T-helper 1 cell treated with Interleukin-12 subunit alpha and Interleukin-12 subunit beta and Interleukin-4 antibody, amounts not matched to agents 30 ng/mL and 1 ng/mL, for 36 hours (primary cell): ENCODE measurements at regions not wholly inside any gene's neighbourhood (a gene's known extent, or its start where the extent isn't known, plus 50 kb on each side); places are given as distances from the start of the nearest gene placed in this dataset.

Source experiments
- intact Hi-C: fragments of 100-400 bp; cut with micrococcal nuclease; formaldehyde crosslinking; loops from one replicate; pipeline ENCODE4 v1.15.1; 2024

GRCh38 chr7:42858570-42858969 lies 53.3 kb downstream of the C7orf25 start:
- intact Hi-C loops, result no loop called here

GRCh38 chr7:42856605-42856987 lies 55.3 kb downstream of the C7orf25 start:
- intact Hi-C loops, result no loop called here

DNA sequence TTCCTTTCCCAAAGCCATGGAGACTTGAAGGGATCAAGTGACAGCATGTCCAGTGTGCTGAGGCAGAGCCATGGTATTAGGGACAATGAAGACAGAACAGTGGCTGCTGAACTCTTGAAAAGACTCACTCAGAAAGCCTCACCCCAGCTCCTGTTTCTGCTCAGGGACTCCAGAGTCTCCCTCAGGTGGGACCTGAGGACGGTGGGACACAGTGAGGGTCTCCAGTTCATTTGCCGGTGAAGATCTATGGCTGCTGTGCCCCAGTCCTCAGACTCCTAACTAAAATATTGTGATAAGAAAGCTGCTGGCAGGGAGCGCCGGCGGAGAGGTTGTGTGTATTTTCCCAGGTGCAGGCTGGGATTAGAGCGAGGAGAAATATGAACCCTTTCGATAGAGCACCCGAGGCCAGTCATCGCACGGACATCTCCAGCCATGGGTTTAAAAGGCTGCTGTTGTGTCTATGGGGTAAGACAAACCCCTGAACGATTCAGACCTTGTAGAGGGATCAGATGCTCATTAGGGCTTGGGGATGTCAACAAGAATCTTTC lies 57.2 kb downstream of the C7orf25 start:
- intact Hi-C loops, result no loop called here

- intact Hi-C loops, result no loop called here
Observed at GRCh38 chr7:42852531-42852930, 59.3 kb downstream of the C7orf25 start.

DNA sequence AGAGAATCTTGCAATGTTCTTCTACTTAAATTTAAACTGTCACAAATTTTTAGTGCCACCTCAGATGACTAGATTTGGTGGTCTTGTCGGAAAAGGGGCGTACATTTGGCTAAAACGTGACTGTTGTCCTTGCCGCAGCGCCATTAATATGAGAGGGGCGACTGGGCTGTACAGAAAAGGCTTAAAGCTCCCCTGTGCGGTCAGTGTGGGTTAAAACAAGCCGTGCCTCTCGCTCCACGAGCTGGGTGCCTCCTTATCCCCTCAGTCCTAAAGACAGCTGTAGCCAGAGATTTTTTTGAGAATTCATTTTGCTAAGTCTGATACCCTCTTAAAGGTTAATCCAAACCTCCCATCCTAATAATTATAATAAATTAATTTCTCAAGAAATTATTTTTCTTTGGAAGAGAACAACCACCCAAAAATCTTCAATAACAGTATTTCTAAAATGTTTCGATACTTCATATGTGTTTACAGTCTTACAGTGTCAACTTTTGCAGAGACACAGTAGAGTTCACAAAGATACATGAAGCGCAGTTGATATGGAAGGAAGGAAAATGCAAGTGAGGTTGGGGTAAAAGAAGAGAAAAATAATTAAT lies 68.6 kb downstream of the C7orf25 start:
- intact Hi-C loops, result loop anchor here (2.0 kb wide), 1 partner anchor 901 kb away; no protein-coding TSS in a partner anchor

GRCh38 chr7:42834676-42835075 lies 77.2 kb downstream of the C7orf25 start:
- intact Hi-C loops, result no loop called here

- intact Hi-C loops, result no loop called here
Observed at GRCh38 chr7:42833411-42833810, 78.5 kb downstream of the C7orf25 start.

DNA sequence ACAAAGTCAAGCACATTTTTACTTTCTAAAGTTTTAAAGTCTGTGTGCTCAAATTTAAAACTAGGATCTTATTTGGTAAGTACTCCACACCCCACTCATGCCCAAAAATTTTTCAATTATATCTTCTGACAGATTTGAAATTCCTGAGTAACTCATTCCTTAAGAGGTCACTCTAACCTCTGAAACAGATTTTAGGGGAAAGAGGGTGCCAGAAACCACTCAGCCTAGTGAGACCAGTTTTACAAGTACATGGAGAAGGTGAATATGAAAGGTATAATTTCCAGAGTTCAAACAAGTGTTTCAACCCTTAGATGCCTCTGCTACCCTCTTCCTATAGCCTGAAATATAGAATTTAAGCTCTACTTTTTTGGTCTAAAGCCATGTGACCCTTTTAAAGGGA lies 79.2 kb downstream of the C7orf25 start:
- intact Hi-C loops, result no loop called here

DNA sequence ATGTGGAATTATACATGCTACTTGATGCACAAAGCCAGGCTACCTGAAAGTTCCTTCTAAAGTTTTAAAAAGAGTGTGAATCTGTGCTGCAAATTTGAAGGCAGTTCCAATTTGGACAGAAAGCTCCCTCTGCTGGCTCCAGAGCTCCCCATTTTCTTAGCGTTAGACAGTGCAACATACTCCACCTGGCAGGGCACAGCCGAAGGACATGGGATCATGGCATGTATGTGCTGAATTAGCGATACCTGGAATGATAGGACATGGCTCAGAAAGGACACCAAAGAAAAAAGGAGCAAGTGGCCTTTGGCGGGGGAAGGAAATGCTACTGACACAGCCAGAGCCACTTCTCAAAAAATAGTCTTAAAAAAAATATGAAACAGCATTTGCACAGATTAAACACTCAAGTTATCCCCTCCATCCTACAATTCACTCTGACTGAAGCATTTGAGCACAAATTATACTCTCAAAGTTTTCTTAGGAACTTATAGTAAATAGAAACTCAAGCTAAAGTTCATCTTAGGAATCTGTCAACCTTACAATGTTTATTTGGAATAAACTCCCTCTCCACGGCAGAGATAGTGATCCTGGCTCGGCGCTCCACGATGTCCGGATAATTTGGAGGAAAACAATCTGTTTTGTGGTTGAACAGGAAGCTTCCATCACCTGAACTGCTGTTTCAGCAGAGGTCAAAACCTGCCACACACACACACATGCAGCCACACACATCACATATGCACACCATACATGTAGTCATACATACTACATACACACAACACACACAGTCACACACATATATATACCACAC lies 80.0 kb downstream of the C7orf25 start:
- intact Hi-C loops, result no loop called here

DNA sequence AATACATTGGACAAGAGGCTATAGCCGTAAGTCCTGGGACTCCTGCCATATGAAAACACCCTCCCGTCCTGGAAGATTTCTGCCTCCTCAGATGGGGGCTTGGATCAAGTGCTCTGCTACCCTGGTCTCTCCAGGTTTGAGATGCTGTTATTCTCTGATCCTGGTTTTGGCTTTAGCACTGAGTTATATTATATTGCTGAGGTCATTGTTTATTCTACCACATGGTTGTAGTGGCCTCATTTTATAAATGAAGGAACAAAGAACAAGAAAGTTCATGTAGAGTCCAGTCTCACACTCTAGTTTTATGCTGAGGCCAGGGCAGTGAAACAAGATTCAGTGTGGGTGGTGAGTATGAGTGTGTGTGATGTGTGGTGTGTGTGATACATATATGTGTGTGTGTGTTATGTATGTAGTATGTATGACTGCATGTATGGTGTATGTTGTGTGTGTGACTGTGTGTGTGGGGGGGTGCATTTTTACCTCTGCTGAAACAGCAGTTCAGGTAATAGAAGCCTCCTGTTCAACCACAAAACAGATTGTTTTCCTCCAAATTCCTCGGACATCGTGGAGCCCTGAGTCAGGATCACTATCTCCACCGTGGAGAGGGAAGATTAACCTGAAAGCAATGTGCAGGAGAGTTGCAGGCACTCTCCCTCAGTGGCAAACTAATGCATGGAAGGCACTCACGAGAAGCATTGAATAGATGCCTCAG lies 80.7 kb downstream of the C7orf25 start:
- intact Hi-C loops, result no loop called here

DNA sequence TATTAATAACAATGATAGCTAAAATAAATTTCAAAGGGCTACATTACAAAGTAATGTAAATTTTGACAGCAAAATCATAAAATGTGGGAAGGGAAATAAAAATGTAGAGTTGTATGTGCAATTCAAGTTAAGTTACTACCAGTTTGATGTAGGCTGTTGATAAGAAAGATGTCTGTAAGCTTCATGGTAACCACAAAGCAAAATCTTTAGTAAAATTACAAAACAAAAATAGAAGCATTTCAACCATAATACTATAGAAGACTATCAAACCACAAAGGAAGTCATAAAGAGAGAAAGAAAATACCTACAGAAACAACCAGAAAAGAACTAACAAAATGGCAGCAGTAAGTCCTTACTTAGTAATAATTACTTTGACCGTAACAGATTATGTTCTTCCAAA lies 99.1 kb downstream of the C7orf25 start:
- intact Hi-C loops, result no loop called here

- intact Hi-C loops, result no loop called here
Observed at GRCh38 chr7:42805601-42806000, 106.3 kb downstream of the C7orf25 start.

- intact Hi-C loops, result no loop called here
Observed at GRCh38 chr7:42794673-42795072, 117.2 kb downstream of the C7orf25 start.

GRCh38 chr7:42792841-42793240 lies 119.0 kb downstream of the C7orf25 start:
- intact Hi-C loops, result no loop called here

GRCh38 chr7:42790196-42790595 lies 121.7 kb downstream of the C7orf25 start:
- intact Hi-C loops, result no loop called here

GRCh38 chr7:42774436-42774835 lies 137.4 kb downstream of the C7orf25 start:
- intact Hi-C loops, result no loop called here

- intact Hi-C loops, result no loop called here
Observed at GRCh38 chr7:42770114-42770513, 141.8 kb downstream of the C7orf25 start.

DNA sequence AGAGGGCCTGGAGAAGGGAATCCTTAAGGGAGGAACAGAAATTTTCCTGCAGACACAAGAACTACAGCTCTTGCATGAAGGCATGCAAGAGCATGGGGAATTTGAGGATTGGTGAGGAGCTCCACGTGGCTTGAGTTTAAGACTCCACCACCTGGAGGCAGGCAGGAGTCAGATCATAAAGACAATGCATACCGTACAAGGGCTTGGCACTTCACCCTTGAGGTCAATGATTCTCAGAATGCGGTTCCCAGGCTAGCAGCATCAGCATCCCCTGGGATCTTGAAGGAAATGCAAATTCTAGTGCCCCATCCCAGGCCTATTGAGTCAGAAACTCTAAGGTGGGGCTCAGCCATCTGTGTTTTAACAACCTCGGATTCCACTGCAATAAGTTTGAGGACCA lies 143.8 kb downstream of the C7orf25 start:
- intact Hi-C loops, result no loop called here

- intact Hi-C loops, result no loop called here
Observed at GRCh38 chr7:42766782-42767423, 145.0 kb downstream of the C7orf25 start.

GRCh38 chr7:42765931-42766330 lies 145.9 kb downstream of the C7orf25 start:
- intact Hi-C loops, result no loop called here

DNA sequence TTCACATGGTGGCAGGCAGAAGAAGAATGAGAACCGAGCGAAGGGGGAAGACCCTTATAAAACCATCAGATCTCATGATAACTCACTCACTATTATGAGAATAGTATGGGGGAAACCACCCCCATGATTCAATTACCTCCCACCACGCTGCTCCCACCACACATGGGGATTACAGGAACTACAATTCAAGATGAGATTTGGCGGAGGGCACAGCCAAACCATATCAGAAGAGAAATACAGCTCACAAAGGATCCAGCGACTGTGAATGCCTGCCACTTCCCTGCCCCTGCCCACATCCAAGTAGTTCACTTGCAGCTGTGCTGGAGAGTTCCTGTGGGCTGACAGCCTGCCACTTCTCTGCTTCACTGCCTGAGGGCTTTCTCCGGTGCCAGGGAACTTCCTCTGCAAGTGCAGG lies 148.7 kb downstream of the C7orf25 start:
- intact Hi-C loops, result no loop called here

DNA sequence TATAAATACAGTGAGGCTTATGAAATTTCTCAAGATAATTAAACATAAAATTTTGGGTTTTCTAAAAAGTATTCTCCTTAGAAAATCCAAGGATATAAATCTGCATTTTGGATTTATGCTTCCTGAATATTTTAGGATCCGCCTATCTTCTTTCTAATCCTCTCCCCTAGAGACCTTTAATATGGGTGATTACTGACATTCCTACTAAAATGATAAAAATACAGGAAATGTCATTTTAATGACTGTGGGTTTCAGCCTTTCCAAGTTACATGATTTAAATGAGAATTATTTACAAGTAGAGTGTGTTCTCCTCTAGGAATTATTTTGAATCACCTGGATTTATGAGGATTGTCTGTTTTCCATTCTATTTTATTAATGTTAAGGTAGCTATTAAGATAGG lies 150.4 kb downstream of the C7orf25 start:
- intact Hi-C loops, result no loop called here
